ENCODE measurements at regions not wholly inside any gene's neighbourhood (a gene's known extent, or its start where the extent isn't known, plus 50 kb on each side); places are given as distances from the start of the nearest gene placed in this dataset.
"Not testable (repeated sequence)": the region's sequence is repeated elsewhere in the genome, so short reads cannot be mapped to it uniquely, and the experiment has no call there.

GRCh38 chr5:90050103-90050502 is 359.5 kb downstream of the CETN3 start:
- Histone ChIP-seq H3K4me1 (ENCODE audit: insufficient read depth, low read length) (no peaks in the 10 kb centered on the region), H3K27me3 (ENCODE audit: control insufficient read depth in 1 of 2, insufficient read depth in 2 of 2, low read length in 2 of 2) (no peaks in the 10 kb centered on the region), H3K9me3 (ENCODE audit: low read length) (no peaks in the 10 kb centered on the region), H3K4me3 (ENCODE audit: low read depth in 1 of 2, low read length in 2 of 2) (no peak overlapping the region), H3K36me3 (ENCODE audit: insufficient read depth, low read length) (no peaks in the 10 kb centered on the region), H3K9ac (ENCODE audit: low read length) (no peak overlapping the region), H3K27ac (ENCODE audit: low read depth, low read length) (no peak overlapping the region)

GRCh38 chr5:90047113-90047512 is 362.4 kb downstream of the CETN3 start:
- Histone ChIP-seq H3K36me3 (ENCODE audit: insufficient read depth, low read length) (no peaks in the 10 kb centered on the region), H3K4me1 (ENCODE audit: insufficient read depth, low read length) (no peaks in the 10 kb centered on the region), H3K9me3 (ENCODE audit: low read length) (no peaks in the 10 kb centered on the region), H3K27ac (ENCODE audit: low read depth, low read length) (no peak overlapping the region), H3K4me3 (ENCODE audit: low read depth in 1 of 2, low read length in 2 of 2) (no peak overlapping the region), H3K9ac (ENCODE audit: low read length) (no peak overlapping the region), H3K27me3 (ENCODE audit: control insufficient read depth in 1 of 2, insufficient read depth in 2 of 2, low read length in 2 of 2) (no peaks in the 10 kb centered on the region)

GRCh38 chr5:90040082-90040481 is 369.5 kb downstream of the CETN3 start:
- not testable (repeated sequence) for H3K4me3 ChIP-seq (ENCODE audit: low read depth in 1 of 2, low read length in 2 of 2); H3K9me3 ChIP-seq (ENCODE audit: low read length); H3K4me1 ChIP-seq (ENCODE audit: insufficient read depth, low read length); H3K27me3 ChIP-seq (ENCODE audit: control insufficient read depth in 1 of 2, insufficient read depth in 2 of 2, low read length in 2 of 2); H3K27ac ChIP-seq (ENCODE audit: low read depth, low read length); H3K9ac ChIP-seq (ENCODE audit: low read length); H3K36me3 ChIP-seq (ENCODE audit: insufficient read depth, low read length)

- H3K9me3 ChIP-seq (ENCODE audit: low read length), result no peaks in the 10 kb centered on the region
- H3K9ac ChIP-seq (ENCODE audit: low read length), result no peak overlapping the region
- no peak overlapping the region for H3K4me3 ChIP-seq (ENCODE audit: low read depth in 1 of 2, low read length in 2 of 2)
- no peak overlapping the region for H3K27ac ChIP-seq (ENCODE audit: low read depth, low read length)
- no peaks in the 10 kb centered on the region for H3K27me3 ChIP-seq (ENCODE audit: control insufficient read depth in 1 of 2, insufficient read depth in 2 of 2, low read length in 2 of 2)
- no peaks in the 10 kb centered on the region for H3K4me1 ChIP-seq (ENCODE audit: insufficient read depth, low read length)
- H3K36me3 ChIP-seq (ENCODE audit: insufficient read depth, low read length), result no peaks in the 10 kb centered on the region
Observed at GRCh38 chr5:90037646-90038045, 371.9 kb downstream of the CETN3 start.

- no peak overlapping the region for H3K4me3 ChIP-seq (ENCODE audit: low read depth in 1 of 2, low read length in 2 of 2)
- H3K36me3 ChIP-seq (ENCODE audit: insufficient read depth, low read length), result no peaks in the 10 kb centered on the region
- H3K27ac ChIP-seq (ENCODE audit: low read depth, low read length), result no peak overlapping the region
- no peak overlapping the region for H3K9ac ChIP-seq (ENCODE audit: low read length)
- peaks cover 6% of the 10 kb centered on the region for H3K4me1 ChIP-seq (ENCODE audit: insufficient read depth, low read length)
- H3K27me3 ChIP-seq (ENCODE audit: control insufficient read depth in 1 of 2, insufficient read depth in 2 of 2, low read length in 2 of 2), result no peaks in the 10 kb centered on the region
- no peaks in the 10 kb centered on the region for H3K9me3 ChIP-seq (ENCODE audit: low read length)
Observed at GRCh38 chr5:90022711-90023053, 386.9 kb downstream of the CETN3 start.

- no peaks in the 10 kb centered on the region for H3K9me3 ChIP-seq (ENCODE audit: low read length)
- H3K4me1 ChIP-seq (ENCODE audit: insufficient read depth, low read length), result peaks cover 6% of the 10 kb centered on the region
- H3K9ac ChIP-seq (ENCODE audit: low read length), result no peak overlapping the region
- no peak overlapping the region for H3K4me3 ChIP-seq (ENCODE audit: low read depth in 1 of 2, low read length in 2 of 2)
- no peaks in the 10 kb centered on the region for H3K36me3 ChIP-seq (ENCODE audit: insufficient read depth, low read length)
- no peaks in the 10 kb centered on the region for H3K27me3 ChIP-seq (ENCODE audit: control insufficient read depth in 1 of 2, insufficient read depth in 2 of 2, low read length in 2 of 2)
- H3K27ac ChIP-seq (ENCODE audit: low read depth, low read length), result no peak overlapping the region
Observed at GRCh38 chr5:90022002-90022710, 387.4 kb downstream of the CETN3 start.

GRCh38 chr5:90020575-90021538 is 388.7 kb downstream of the CETN3 start:
- peaks cover 6% of the 10 kb centered on the region for H3K4me1 ChIP-seq (ENCODE audit: insufficient read depth, low read length)
- no peak overlapping the region for H3K27ac ChIP-seq (ENCODE audit: low read depth, low read length)
- no peak overlapping the region for H3K4me3 ChIP-seq (ENCODE audit: low read depth in 1 of 2, low read length in 2 of 2)
- H3K36me3 ChIP-seq (ENCODE audit: insufficient read depth, low read length), result no peaks in the 10 kb centered on the region
- no peaks in the 10 kb centered on the region for H3K9me3 ChIP-seq (ENCODE audit: low read length)
- no peaks in the 10 kb centered on the region for H3K27me3 ChIP-seq (ENCODE audit: control insufficient read depth in 1 of 2, insufficient read depth in 2 of 2, low read length in 2 of 2)
- H3K9ac ChIP-seq (ENCODE audit: low read length), result no peak overlapping the region

- Histone ChIP-seq H3K4me1 (ENCODE audit: insufficient read depth, low read length) (peaks cover 8% of the 10 kb centered on the region), H3K27me3 (ENCODE audit: control insufficient read depth in 1 of 2, insufficient read depth in 2 of 2, low read length in 2 of 2) (no peaks in the 10 kb centered on the region), H3K9ac (ENCODE audit: low read length) (no peak overlapping the region), H3K4me3 (ENCODE audit: low read depth in 1 of 2, low read length in 2 of 2) (no peak overlapping the region), H3K36me3 (ENCODE audit: insufficient read depth, low read length) (no peaks in the 10 kb centered on the region), H3K9me3 (ENCODE audit: low read length) (no peaks in the 10 kb centered on the region), H3K27ac (ENCODE audit: low read depth, low read length) (no peak overlapping the region)
Observed at GRCh38 chr5:90017239-90017638, 392.3 kb downstream of the CETN3 start.

- no peak overlapping the region for H3K27ac ChIP-seq (ENCODE audit: low read depth, low read length)
- H3K4me1 ChIP-seq (ENCODE audit: insufficient read depth, low read length), result peaks cover 4% of the 10 kb centered on the region
- no peaks in the 10 kb centered on the region for H3K27me3 ChIP-seq (ENCODE audit: control insufficient read depth in 1 of 2, insufficient read depth in 2 of 2, low read length in 2 of 2)
- no peaks in the 10 kb centered on the region for H3K9me3 ChIP-seq (ENCODE audit: low read length)
- H3K36me3 ChIP-seq (ENCODE audit: insufficient read depth, low read length), result no peaks in the 10 kb centered on the region
- no peak overlapping the region for H3K9ac ChIP-seq (ENCODE audit: low read length)
- H3K4me3 ChIP-seq (ENCODE audit: low read depth in 1 of 2, low read length in 2 of 2), result no peak overlapping the region
Observed at GRCh38 chr5:90015584-90016018, 394.0 kb downstream of the CETN3 start.

GRCh38 chr5:90014420-90014819 is 395.1 kb downstream of the CETN3 start:
- no peaks in the 10 kb centered on the region for H3K27me3 ChIP-seq (ENCODE audit: control insufficient read depth in 1 of 2, insufficient read depth in 2 of 2, low read length in 2 of 2)
- no peak overlapping the region for H3K9ac ChIP-seq (ENCODE audit: low read length)
- H3K4me1 ChIP-seq (ENCODE audit: insufficient read depth, low read length), result peaks cover 4% of the 10 kb centered on the region
- H3K9me3 ChIP-seq (ENCODE audit: low read length), result no peaks in the 10 kb centered on the region
- no peaks in the 10 kb centered on the region for H3K36me3 ChIP-seq (ENCODE audit: insufficient read depth, low read length)
- no peak overlapping the region for H3K4me3 ChIP-seq (ENCODE audit: low read depth in 1 of 2, low read length in 2 of 2)
- H3K27ac ChIP-seq (ENCODE audit: low read depth, low read length), result no peak overlapping the region

- Histone ChIP-seq H3K9me3 (ENCODE audit: low read length) (no peaks in the 10 kb centered on the region), H3K4me3 (ENCODE audit: low read depth in 1 of 2, low read length in 2 of 2) (no peak overlapping the region), H3K4me1 (ENCODE audit: insufficient read depth, low read length) (no peaks in the 10 kb centered on the region), H3K9ac (ENCODE audit: low read length) (no peak overlapping the region), H3K27me3 (ENCODE audit: control insufficient read depth in 1 of 2, insufficient read depth in 2 of 2, low read length in 2 of 2) (no peaks in the 10 kb centered on the region), H3K36me3 (ENCODE audit: insufficient read depth, low read length) (no peaks in the 10 kb centered on the region), H3K27ac (ENCODE audit: low read depth, low read length) (no peak overlapping the region)
Observed at GRCh38 chr5:90000351-90000750, 409.2 kb downstream of the CETN3 start.

Data from muscle layer of colon (tissue), 2 donors.